Ishikawa (cell line): ENCODE measurements at regions not wholly inside any gene's neighbourhood (a gene's known extent, or its start where the extent isn't known, plus 50 kb on each side); places are given as distances from the start of the nearest gene placed in this dataset.

ENCODE experiments used
- CREB1 ChIP-seq: IDR thresholded peaks from 2 replicates; pipeline ENCODE4 v1.6.1; 2012; ENCODE audit warnings: low read depth
- EGR1 ChIP-seq: IDR thresholded peaks from 2 replicates; pipeline ENCODE4 v1.6.1; 2012
- EP300 ChIP-seq: IDR thresholded peaks from 2 replicates; pipeline ENCODE4 v1.6.1; 2012; ENCODE audit warnings: borderline replicate concordance
- FOXM1 ChIP-seq: IDR thresholded peaks from 2 replicates; pipeline ENCODE4 v1.6.1; 2012; ENCODE audit warnings: low read depth, borderline replicate concordance
- NFIC ChIP-seq: IDR thresholded peaks from 2 replicates; pipeline ENCODE4 v1.6.1; 2012
- RAD21 ChIP-seq: IDR thresholded peaks from 2 replicates; pipeline ENCODE4 v1.6.1; 2012; ENCODE audit warnings: low read depth
- TAF1 ChIP-seq: IDR thresholded peaks from 2 replicates; pipeline ENCODE4 v1.6.1; 2012; ENCODE audit warnings: low read depth, mild to moderate bottlenecking
- TCF12 ChIP-seq: IDR thresholded peaks from 2 replicates; pipeline ENCODE4 v1.6.1; 2012; ENCODE audit warnings: low read depth
- YY1 ChIP-seq: IDR thresholded peaks from 2 replicates; pipeline ENCODE4 v1.6.1; 2012; ENCODE audit warnings: low read depth
- ZBTB7A ChIP-seq: IDR thresholded peaks from 2 replicates; pipeline ENCODE4 v1.6.1; 2012; ENCODE audit warnings: low read depth
- TF ChIP-seq, protein P1 (sequence below): IDR thresholded peaks from 2 replicates; pipeline ENCODE4 v1.6.1; 2012
- TF ChIP-seq, protein P2 (sequence below): IDR thresholded peaks from 2 replicates; pipeline ENCODE4 v1.6.1; 2012; ENCODE audit warnings: low read depth, mild to moderate bottlenecking
- TF ChIP-seq, protein P3 (sequence below): IDR thresholded peaks from 2 replicates; pipeline ENCODE4 v1.6.1; 2012

DNA sequence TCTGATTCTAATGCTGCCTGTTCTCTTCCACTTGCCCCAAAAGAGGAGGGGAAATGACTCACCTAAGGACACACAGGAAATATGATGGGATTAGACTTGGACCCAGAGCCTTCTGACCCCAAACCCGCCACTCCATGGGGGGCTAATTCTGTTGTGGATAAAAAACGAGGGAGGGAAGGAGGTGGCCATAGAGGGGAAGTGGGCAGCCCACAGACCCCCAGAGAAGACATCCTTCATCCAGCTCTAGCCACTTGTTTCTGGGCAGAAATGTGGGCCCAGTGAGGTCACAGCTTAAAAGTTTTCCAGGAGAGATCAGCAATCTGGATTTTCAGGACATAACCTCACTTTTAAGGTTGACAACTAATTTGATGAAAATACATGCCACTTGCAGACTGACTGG is 202.1 kb downstream of the ANKRD60 start:
- no peak for TF ChIP-seq NFIC
- TF ChIP-seq EP300 = no peak
- no peak for TF ChIP-seq CREB1
- TF ChIP-seq TAF1 = no peak
- TF ChIP-seq RAD21 = no peak
- no peak for TF ChIP-seq EGR1
- no peak for TF ChIP-seq ZBTB7A
- TF ChIP-seq, protein P1, sequence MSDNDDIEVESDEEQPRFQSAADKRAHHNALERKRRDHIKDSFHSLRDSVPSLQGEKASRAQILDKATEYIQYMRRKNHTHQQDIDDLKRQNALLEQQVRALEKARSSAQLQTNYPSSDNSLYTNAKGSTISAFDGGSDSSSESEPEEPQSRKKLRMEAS = no peak
- no peak for TF ChIP-seq TCF12
- TF ChIP-seq, protein P2, sequence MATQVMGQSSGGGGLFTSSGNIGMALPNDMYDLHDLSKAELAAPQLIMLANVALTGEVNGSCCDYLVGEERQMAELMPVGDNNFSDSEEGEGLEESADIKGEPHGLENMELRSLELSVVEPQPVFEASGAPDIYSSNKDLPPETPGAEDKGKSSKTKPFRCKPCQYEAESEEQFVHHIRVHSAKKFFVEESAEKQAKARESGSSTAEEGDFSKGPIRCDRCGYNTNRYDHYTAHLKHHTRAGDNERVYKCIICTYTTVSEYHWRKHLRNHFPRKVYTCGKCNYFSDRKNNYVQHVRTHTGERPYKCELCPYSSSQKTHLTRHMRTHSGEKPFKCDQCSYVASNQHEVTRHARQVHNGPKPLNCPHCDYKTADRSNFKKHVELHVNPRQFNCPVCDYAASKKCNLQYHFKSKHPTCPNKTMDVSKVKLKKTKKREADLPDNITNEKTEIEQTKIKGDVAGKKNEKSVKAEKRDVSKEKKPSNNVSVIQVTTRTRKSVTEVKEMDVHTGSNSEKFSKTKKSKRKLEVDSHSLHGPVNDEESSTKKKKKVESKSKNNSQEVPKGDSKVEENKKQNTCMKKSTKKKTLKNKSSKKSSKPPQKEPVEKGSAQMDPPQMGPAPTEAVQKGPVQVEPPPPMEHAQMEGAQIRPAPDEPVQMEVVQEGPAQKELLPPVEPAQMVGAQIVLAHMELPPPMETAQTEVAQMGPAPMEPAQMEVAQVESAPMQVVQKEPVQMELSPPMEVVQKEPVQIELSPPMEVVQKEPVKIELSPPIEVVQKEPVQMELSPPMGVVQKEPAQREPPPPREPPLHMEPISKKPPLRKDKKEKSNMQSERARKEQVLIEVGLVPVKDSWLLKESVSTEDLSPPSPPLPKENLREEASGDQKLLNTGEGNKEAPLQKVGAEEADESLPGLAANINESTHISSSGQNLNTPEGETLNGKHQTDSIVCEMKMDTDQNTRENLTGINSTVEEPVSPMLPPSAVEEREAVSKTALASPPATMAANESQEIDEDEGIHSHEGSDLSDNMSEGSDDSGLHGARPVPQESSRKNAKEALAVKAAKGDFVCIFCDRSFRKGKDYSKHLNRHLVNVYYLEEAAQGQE = no peak
- TF ChIP-seq, protein P3, sequence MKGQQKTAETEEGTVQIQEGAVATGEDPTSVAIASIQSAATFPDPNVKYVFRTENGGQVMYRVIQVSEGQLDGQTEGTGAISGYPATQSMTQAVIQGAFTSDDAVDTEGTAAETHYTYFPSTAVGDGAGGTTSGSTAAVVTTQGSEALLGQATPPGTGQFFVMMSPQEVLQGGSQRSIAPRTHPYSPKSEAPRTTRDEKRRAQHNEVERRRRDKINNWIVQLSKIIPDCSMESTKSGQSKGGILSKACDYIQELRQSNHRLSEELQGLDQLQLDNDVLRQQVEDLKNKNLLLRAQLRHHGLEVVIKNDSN = no peak
- TF ChIP-seq YY1 = no peak
- TF ChIP-seq FOXM1 = no peak
